ENCODE measurements at regions not wholly inside any gene's neighbourhood (a gene's known extent, or its start where the extent isn't known, plus 50 kb on each side); places are given as distances from the start of the nearest gene placed in this dataset.
"Not testable (repeated sequence)": the region's sequence is repeated elsewhere in the genome, so short reads cannot be mapped to it uniquely, and the experiment has no call there.

DNA sequence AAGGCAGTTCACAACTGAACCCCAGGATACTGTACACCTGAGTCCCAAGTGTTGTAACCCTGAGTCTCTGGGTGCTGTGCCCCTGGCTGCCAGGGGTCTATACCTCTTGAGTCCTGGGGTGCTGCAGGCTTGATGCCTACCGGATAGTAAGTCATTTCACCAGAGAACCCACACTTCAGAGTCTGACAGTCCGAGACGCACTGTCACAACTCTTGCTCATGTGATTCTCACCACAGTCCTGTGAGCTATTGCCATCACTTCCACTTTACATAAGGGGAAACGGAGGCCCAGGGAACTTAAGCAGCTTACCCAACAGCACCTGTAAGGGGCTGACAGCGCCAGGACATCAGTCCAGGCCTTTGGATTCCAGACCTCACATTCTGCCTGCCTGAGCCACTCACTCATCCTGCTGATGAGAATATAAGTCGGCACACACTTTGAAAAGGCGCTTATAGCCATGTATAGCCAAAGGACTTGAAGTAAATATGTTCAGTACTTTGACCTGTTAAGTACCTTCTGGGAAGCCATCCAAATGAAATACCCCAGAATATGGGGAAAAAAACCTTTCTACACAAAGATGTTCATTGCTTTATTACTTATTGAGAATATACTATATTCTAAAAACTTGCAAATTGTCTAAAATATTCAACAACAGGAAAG, 180.7 kb upstream of the ID2 start:
- DNase-seq (ENCODE audit: low read depth): no peak

DNA sequence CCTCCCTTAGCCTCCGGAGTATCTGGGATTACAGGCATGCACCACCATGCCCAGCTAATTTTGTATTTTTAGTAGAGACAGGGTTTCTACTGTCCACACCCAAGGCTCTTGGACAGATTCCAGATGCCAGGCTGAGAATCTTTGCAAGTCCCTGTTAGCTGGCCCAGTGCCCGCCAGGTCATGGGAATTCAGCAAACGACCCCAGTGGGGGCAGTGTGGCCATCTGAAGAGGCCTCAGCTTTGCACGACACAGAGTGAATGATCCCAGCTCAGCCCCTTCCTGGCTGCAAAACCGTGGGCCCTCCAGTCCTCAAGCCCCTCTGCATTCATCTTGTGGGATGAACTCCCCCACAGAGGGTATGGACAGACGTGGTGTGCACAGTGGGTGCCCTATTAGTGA, 179.5 kb upstream of the ID2 start:
- DNase-seq (ENCODE audit: low read depth): no peak

DNA sequence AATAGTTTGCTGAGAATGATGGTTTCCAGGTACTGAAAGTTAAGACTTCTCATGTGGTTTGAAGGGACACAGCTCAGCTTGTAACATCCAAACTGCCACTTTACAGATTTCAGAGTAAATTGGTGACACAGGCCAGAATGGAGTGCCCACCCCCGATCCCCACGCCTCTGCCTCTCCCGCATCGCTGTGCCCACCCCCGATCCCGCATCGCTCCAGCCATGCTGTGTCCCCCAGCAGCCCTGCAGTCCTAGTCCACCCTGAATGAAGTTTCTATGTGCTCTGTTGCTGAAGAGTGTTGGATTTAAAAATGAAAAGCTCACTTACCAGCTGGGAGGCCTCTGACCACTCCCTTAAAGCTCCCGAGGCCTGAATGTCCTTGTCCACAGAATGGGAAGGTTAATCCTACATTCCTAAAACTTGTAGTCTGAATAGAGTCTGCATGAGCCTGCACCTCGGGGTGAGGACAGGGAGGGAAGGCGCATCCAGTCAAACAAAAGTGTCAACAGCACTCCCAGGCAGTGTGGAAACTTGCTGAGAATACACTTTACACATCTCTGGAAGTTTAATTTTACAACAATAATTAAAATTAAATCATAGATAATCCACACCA, 176.4 kb upstream of the ID2 start:
- no peak for DNase-seq (ENCODE audit: low read depth)

DNA sequence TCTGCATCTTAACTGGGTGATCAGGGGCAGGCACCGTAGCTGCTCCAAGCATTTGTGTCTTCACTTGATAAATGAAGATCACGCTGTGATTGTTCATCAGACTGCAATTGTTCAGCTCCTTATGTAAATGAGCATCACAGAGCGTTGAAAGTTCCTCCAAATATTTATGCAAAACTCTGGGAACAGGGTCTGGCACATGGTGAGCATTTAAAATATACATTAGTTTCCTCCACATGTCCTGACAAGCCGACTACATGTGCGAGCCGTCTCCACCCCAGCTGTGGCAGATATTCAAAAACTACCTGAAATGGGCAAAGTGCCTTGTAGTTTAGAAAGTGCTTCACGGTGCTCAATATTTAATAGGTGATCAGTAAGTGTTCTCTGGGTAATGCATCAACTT, 175.1 kb upstream of the ID2 start:
- no peak for DNase-seq (ENCODE audit: low read depth)

DNA sequence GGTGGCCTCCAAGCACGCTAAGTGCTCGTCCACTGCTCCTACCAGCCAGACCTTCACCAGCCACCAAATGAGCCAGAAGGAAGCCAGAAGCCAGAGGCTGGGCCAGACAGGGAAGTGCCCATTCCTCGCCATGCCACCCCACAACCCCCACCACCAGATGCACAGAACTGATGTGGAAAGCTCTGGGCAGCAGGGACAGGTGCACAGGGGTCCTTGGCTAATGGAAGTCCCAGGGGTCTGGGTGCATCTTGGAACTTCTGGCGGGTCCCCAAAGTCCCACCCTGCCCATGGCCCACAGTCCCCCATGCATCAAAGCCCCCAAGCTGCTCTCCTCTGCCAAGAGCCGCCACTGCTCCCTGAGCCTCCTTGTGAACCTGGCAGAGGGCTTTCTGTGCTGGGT, 173.1 kb upstream of the ID2 start:
- DNase-seq (ENCODE audit: low read depth): no peak

DNA sequence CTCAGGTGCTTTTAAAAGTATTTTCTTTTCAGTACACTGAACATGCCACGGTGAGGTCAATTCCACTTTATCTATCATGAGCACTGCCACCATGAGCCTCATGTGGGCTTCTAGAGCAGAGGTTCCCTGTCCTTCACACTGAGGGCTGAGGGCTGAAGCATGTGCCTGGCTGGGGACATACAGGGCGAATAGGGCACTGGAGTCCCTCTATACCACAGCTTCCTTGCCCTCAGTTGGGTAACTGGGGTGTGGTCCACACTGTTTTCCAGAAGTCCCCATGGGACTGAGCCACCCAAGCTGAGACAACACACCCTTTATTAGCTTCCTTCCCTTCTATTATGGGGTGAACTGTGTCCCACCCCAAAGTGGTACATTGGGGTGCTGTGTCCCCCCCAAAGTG, 172.2 kb upstream of the ID2 start:
- DNase-seq (ENCODE audit: low read depth): no peak

DNA sequence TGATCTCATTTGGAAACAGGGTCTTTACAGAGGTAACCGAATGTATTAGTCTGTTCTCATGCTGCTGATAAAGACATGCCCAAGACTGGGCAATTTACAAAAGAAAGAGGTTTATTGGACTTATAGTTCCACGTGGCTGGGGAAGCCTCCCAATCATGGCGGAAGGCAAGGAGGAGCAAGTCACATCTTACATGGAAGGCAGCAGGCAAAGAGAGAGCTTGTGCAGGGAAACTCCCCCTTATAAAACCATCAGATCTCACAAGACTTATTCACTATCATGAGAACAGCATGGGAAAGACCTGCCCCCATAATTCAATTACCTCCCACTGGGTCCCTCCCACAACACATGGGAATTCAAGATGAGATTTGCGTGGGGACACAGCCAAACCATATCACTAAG, 171.8 kb upstream of the ID2 start:
- DNase-seq (ENCODE audit: low read depth): not testable (repeated sequence)

DNA sequence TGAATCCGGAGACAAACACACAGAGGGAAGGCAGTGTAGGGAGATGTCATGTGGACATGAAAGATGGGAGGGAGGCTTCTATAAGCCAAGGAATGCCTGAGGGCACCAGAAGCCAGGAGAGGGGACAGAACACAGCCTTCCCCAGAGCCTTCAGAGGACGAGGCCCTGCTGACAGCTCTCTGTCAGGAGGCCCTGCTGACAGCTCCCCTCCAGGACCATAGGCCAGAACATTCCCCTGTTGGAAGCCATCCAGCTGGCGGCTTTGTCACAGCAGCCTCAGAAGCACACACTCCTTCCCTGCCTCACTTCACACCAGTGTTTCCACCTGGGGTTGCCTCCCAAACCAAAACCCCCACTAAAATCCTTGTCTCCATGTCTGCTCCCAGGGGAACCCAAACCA, 171.3 kb upstream of the ID2 start:
- DNase-seq (ENCODE audit: low read depth): no peak

DNA sequence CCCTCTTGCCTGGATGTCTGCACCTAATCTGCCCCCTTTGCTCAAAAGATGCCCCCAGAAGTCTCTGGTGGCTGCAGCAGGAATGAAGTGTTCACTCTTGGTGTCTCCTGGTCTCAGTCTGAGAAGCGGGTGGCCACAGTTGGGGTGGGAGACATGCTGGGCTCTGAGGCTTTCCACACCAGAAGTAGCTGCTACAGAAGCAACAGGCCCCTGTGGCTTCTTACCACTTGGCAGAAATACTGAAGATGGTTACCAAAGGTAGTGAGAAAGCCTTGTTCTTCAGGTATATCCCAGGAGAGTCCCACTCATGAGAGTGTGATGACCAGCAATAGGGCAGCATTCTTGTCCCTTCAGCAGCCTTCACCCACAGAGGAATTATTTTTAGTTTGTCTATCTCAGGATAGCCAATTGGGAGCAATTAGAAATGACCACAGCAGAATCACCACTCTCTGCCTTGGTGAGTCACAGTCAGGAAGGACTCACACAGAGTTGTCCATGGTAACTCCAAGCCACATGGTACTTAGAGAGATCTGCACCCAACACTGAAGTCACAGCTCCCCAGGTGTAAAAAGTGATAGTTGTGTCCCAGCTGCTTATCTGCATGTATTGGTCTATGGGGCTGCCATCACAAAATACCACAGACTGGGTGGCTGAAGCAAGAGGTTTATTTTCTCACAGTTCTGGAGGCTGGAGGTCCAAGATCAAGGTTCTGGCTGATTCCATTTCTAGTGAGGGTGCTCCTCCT, 169.8 kb upstream of the ID2 start:
- peak; percentile 60 for DNase-seq (ENCODE audit: low read depth)

DNA sequence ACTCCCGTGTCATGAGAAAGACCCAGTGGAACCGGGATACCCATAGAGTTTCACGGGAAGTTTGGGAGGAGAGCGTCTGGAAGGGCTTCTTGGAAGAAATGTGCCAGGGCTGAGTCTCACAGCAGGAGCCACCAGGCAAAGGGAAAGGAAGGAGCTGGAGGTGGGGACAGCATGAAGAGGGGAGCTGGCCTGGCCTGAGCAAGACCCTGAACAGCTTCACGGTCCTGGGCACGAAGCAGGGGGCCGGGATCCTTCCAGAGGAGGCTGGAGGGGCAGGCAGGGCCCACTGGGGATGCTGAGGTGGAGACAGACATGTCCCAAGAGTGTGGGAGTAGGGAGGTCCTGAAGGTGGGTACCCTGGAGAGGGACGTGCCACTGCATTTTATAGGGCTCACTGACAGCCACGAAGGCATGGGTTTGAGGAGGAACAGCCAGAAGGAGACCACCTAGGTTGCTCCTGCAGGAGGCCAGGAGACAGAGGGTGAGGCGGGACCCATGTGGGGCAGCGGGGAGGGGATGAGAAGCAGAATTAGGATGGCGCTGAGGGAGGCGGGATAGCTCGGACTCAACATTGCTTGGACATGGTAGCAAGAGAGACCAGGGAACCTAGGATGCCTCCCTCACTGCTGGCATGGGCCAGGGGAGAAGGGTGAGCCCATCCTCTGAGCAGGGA, 168.1 kb upstream of the ID2 start:
- no peak for DNase-seq (ENCODE audit: low read depth)

DNA sequence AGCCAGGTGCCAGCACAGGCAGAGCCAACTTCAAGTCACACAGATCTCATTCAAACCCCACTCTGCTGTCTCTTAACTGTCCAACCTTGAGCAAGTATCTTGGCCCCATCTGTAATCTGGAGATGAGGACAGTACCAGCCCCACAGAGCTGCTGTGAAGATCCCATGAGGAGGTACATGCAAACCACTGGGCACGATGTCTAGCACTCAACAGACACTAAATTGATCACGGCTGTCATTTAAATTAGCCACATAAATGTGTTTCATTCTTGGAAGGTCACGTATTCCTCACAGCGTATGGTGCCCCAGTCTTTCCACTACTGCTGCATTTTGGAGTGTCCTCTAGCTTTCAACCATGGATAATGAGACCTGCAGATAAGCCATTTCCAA, 167.6 kb upstream of the ID2 start:
- DNase-seq (ENCODE audit: low read depth): no peak

DNA sequence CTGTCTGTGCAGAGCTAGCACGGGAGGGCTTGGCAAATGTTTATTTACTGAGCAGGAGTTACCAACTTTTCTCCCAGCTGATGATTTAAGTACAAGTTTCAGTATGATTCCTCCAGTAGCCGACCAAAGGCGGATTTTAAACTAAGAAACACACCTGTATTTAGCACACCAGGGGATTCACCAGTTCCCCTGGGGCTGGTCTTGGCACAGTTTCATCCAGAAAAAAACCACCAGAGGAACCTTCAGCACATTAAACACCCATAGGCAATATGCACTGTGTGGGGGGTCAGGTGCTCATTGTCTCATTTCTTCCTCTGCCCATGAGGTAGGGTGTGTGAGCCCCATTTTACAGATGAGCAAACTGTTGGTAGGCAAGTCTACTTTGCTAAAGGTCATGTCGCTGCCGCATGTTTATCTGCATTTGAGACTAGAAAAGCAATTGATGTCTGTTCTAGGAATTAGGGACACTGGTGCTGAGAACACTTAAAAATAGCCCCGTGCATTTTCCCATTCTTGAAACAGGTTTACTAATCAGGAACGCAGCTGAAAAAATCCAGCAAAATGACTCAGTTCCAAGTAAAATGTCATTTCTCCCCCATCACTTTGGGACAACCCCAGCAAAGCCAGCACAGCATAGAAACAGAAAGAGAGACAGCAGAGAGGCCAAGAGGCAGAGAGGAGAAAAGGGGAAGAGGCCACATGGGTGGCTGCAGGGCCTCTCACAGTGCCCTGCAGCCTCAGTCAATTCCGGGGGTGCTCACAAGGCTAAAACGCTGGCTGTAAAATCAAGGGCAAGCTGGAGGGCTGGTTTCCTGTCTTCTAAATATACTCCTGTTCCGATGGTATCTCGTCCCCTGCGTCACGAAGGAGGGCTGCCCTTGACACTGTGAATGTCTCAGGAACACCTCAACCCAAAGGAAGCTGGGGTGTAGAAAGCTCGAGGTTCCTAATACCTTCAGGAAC, 166.8 kb upstream of the ID2 start:
- no peak for DNase-seq (ENCODE audit: low read depth)

DNA sequence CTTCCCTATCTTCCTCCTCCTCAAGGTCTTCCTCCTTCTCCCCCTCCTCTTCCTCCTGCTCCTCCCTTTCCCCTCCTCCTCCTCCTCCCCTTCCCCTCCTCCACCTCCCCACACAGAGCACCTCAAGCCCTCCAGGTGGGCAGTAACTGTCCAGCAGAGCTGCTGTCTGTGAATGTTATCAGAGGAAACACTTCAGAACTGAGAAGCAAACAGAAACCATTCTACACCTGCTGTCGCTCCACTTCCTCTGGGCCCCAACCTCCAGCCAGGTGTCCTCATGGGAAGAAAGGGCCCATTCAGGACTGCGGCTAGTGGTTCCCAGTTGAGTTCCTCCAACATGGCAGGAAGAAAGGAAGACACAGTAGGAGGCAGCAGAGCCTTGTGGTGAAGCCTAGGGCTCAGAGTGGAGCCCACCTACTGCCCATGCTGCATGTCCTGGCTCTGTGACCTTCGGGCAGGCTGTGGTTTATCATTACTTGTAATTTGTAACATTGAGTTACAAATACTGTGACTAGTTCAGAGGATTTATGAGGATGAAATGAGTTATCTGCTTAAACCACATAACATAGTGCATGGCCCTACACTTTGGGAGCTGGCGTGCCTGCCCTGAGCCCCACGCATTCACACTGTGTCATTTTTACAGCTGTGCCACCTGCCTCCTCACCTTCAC, 165.9 kb upstream of the ID2 start:
- no peak for DNase-seq (ENCODE audit: low read depth)

DNA sequence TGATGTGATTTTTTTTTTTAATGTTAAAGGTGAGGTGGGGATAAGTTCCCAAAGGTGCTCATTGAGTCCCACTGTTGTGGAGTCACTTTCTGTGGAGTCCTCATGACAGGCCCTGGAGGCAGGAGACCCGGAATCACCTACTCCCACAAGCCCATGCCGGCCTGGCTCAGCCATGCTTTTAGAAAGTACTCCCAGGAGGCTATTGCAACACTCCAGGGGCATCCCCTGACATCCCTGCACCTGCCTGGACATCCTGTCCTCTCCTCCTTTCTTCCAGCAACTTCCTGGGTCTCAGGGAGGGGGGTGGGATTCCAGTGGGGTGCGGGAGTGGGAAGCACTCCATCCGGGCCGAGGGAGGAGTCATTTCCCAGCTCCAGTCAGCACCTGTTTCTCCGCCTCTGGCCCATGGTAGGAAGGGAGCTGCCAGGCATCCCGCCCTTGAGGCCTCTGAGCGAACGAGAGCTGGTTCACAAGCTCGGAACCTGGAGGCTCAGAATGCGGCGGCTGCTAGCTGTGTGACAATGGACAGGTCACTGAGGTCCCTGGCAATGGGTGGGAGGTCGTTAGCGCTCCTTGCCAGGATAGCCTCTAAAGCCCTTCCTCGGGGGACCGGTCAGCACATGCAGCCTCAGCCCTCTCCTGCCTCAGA, 163.9 kb upstream of the ID2 start:
- DNase-seq (ENCODE audit: low read depth): no peak

DNA sequence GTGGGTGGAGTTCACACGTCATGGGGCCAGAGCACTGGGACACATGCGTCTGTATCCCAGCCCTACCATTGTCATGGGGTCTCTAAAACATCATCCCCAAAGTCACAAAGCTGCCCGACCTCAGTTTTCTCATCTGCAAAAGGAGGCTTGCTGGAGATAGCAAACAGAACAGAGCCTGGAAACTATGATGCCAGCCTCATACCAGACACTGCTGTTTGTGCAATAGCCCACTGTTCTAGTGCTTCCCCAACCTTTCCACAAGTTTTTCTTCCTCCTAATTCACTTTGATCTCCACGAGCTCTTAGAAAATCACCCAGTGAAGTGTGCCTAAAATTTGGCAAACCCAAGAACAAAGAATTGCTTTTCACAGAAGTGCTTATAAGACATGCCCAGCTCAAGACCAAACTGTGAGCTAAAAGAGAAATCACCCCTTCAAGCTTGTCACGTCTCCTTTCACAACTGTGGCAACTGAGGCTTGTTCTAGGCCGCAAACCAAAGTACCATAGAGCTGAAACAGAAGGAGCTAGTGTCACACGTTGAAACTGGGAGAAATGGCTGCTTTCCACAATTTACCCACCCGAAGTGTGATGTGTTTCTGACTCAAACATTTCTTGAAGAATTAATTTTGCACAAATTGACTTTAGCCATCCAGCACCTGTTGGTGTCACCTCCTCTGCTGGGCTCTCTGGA, 162.7 kb upstream of the ID2 start:
- DNase-seq (ENCODE audit: low read depth): no peak

DNA sequence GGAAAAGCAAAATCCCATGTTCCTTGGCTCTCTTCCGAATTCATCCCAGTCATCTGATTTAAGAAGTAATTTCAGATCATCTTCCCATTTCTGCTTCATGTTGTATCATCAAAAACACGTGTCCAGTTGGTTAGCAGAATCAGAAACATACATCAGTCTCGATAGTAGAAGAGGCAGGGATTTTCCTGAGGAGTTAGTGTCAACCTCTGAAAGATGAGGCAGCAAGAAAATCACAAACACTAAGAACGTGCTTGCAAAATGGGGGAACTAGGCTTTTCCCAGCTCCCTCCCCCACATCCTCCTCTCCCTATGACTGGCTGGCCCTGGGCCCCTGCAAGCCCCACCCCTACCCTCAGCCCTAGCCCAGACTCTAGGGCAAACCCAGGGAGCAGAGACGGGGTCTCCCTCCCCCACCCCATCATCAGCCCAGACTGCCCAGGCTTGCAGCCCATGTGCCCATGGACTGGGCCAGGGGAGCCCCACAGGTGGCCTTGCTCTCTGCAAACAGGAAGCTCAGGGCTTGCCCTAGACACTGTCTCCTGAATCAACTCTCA, 161.0 kb upstream of the ID2 start:
- no peak for DNase-seq (ENCODE audit: low read depth)

DNA sequence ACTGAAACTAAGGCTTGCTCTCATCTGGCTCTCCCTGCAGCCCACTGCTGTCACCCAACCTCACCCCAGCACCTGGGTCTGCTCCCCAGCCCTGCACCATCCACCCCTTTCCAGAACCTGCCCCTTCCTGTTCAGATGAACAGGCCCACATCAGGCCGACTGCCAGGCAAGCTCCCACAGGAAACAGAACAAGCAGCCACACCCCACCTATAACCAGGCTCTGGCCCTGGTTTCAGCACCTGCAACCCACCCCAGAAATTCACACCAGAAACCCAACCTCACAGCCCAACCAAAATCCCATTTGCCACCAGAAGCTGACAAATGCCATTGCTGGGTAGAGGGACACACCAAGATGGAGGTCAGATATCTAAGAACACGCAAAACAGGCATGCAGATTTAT, 159.2 kb upstream of the ID2 start:
- no peak for DNase-seq (ENCODE audit: low read depth)

DNA sequence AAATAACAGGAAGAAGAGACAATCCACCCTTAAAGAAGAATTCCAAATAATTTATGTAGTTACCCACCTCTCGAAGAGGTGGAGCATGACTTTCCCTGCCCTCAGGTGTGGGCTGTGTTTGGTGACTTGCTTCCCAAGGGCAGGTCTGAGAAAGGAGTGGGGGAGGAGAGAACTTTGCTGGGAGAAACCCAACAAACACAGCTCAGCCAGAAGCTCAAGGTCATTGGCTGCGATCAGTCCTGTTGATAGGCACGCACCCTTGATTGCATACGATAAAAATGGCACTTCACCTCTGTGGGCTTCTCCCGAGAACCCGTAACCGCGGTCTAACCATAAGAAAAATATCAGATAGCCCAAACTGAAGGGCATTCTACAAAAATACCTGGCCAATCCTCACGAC, 157.5 kb upstream of the ID2 start:
- DNase-seq (ENCODE audit: low read depth): no peak

DNA sequence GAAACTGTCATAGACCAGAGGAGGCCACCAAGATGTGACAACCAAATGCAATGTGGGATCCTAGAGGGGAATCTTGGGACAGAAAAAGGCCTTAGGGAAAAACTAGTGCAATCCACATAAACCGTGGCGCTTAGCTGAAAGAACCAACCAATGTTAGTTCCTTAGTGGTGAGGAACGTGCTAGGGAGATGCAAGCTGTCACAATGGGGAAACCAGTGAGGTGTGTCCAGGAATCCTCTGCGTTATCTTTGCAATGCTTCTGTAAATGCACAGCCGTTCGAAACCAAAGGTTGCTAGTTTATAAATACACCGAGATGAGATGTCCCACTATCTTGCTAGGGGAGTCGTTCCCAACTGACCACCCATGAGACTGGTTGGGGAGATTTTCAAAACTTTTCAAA, 157.0 kb upstream of the ID2 start:
- DNase-seq (ENCODE audit: low read depth): no peak

Data from HT1080 (cell line).